ENCODE measurements at regions not wholly inside any gene's neighbourhood (a gene's known extent, or its start where the extent isn't known, plus 50 kb on each side); places are given as distances from the start of the nearest gene placed in this dataset.
"Not testable (repeated sequence)": the region's sequence is repeated elsewhere in the genome, so short reads cannot be mapped to it uniquely, and the experiment has no call there.

- TF ChIP-seq, protein P1, sequence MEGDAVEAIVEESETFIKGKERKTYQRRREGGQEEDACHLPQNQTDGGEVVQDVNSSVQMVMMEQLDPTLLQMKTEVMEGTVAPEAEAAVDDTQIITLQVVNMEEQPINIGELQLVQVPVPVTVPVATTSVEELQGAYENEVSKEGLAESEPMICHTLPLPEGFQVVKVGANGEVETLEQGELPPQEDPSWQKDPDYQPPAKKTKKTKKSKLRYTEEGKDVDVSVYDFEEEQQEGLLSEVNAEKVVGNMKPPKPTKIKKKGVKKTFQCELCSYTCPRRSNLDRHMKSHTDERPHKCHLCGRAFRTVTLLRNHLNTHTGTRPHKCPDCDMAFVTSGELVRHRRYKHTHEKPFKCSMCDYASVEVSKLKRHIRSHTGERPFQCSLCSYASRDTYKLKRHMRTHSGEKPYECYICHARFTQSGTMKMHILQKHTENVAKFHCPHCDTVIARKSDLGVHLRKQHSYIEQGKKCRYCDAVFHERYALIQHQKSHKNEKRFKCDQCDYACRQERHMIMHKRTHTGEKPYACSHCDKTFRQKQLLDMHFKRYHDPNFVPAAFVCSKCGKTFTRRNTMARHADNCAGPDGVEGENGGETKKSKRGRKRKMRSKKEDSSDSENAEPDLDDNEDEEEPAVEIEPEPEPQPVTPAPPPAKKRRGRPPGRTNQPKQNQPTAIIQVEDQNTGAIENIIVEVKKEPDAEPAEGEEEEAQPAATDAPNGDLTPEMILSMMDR (IDR thresholded peaks at IDR 0.05) = no peak
- H3K27ac ChIP-seq = no peak overlapping the region
- ATAC-seq (no peak), DNase-seq (no peak)
- no peaks in the 10 kb centered on the region for H3K9me3 ChIP-seq
- no peaks in the 10 kb centered on the region for H3K27me3 ChIP-seq
- H3K36me3 ChIP-seq = no peaks in the 10 kb centered on the region
- H3K4me3 ChIP-seq = no peak overlapping the region
- intact Hi-C loops (cut with DNase I) = no loop called here
- H3K4me1 ChIP-seq = no peaks in the 10 kb centered on the region
These were observed 161.1 kb downstream of the OR4M2 start for GRCh38 chr15:22241451-22241850.

- H3K9me3 ChIP-seq; intact Hi-C loops (cut with DNase I); H3K36me3 ChIP-seq; H3K27me3 ChIP-seq; H3K4me3 ChIP-seq; H3K27ac ChIP-seq; ATAC-seq; DNase-seq; H3K4me1 ChIP-seq: not testable (repeated sequence)
These were observed 162.0 kb downstream of the OR4M2 start for GRCh38 chr15:22242311-22242710.

DNA sequence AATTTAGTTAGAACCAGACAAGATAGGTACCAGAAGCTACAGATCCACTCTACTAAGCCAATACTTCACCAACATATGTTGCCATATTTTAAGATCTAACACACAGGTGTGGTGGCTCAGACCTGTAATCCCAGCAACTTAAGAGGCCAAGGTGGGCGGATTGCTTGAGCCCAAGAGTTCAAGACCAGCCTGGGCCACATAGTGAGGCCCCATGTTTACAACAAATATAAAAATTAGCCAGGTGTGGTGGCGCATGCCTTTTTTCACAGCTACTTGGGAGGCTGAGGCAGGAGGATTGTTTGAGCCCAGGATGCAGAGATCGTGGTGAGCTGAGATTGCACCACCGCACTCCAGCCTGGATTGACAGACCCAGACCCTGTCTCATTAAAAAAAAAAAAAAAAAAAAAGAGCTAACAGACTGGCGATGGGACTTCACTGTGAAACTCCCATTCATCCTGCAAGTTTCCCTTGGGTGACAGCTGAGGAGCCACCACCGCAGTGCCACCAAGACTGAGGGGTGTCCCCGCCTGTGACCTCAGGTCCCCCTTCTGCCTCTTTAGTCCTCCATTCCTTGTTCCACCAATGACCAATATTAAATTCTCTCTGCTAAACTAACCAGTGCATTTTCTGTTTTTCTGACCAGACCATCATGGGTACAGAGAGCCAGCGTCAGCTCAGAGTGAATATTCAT lies 163.3 kb downstream of the OR4M2 start:
- no peak for ATAC-seq
- no peak overlapping the region for H3K4me3 ChIP-seq
- no peak overlapping the region for H3K27ac ChIP-seq
- no peaks in the 10 kb centered on the region for H3K27me3 ChIP-seq
- H3K4me1 ChIP-seq = no peaks in the 10 kb centered on the region
- H3K36me3 ChIP-seq = no peaks in the 10 kb centered on the region
- TF ChIP-seq, protein P1 (IDR thresholded peaks at IDR 0.05) = no peak
- no peak for DNase-seq
- no peaks in the 10 kb centered on the region for H3K9me3 ChIP-seq
- intact Hi-C loops (cut with DNase I) = no loop called here

GRCh38 chr15:22249511-22249910 lies 169.2 kb downstream of the OR4M2 start:
- H3K9me3 ChIP-seq; DNase-seq; H3K27me3 ChIP-seq; H3K36me3 ChIP-seq; H3K27ac ChIP-seq; intact Hi-C loops (cut with DNase I); H3K4me3 ChIP-seq; ATAC-seq: not testable (repeated sequence)
- peaks cover 0 to 12% of the 10 kb centered on the region in 2 donors for H3K4me1 ChIP-seq

GRCh38 chr15:22250501-22251290 lies 170.4 kb downstream of the OR4M2 start:
- peaks cover 0 to 13% of the 10 kb centered on the region in 2 donors for H3K4me1 ChIP-seq
- H3K36me3 ChIP-seq; ATAC-seq; DNase-seq; H3K27ac ChIP-seq; H3K4me3 ChIP-seq; H3K9me3 ChIP-seq; H3K27me3 ChIP-seq; intact Hi-C loops (cut with DNase I): not testable (repeated sequence)

DNA sequence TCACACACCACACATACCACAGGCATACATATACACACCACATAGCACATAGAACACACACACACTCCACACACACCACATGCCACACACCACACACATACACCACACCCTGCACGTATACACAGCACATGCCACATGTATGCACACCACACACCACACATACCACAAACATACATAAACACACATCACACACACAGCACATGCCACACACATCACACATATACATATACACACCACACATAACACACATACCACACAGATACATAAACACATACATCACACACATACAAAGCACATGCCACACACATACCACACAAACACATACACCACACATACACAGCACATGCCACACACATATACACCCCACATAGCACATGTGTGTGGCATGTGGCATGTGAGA lies 171.1 kb downstream of the OR4M2 start:
- TF ChIP-seq, protein P1 (IDR thresholded peaks at IDR 0.05) = no peak
- DNase-seq = no peak
- Histone ChIP-seq H3K4me3 (no peak overlapping the region), H3K4me1 (peaks cover 0 to 13% of the 10 kb centered on the region in 2 donors), H3K36me3 (no peaks in the 10 kb centered on the region), H3K27me3 (peaks cover 0 to 8% of the 10 kb centered on the region in 2 donors), H3K27ac (no peak overlapping the region), H3K9me3 (no peaks in the 10 kb centered on the region)
- no peak for ATAC-seq
- intact Hi-C loops (cut with DNase I) = no loop called here

DNA sequence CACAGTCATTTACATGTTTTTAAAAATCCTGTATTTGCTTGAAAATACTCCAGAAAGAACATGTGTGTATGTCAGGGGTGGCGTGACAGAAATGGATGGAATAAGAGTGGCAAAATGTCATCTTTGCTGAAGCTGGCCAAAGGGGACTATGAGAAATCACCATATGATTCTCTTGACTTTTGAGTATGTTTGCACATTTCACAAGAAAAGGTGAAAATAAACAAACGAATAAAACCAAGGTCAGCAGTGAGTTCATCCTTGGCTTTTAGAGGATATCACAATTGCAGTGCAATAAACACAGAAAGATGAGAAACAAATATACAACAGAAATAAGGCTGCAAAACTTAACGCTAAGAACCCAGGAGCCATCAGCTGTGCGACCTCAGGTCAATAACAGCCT lies 171.7 kb downstream of the OR4M2 start:
- H3K4me3 ChIP-seq; ATAC-seq; H3K9me3 ChIP-seq; intact Hi-C loops (cut with DNase I); DNase-seq; H3K36me3 ChIP-seq; H3K27ac ChIP-seq: not testable (repeated sequence)
- Histone ChIP-seq H3K4me1 (peaks cover 0 to 13% of the 10 kb centered on the region in 2 donors), H3K27me3 (peaks cover 0 to 15% of the 10 kb centered on the region in 2 donors)

DNA sequence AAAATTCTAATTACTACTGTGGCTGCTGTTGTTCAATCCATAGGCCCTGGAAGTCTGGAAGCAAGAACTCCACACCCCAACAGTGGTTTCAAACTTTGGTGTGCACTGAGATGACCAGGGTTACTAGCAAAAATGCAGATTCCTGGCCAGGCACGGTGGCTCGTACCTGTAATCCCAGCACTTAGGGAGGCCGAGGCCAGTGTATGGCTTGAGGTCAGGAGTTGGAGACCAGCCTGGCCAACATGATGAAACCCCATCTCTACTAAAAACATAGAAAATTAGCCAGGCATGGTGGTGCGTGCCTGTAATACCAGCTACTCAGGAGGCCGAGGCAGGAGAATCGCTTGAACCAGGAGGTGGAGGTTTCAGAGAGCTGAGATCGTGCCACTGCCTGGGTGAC lies 172.2 kb downstream of the OR4M2 start:
- H3K9me3 ChIP-seq; H3K27ac ChIP-seq; H3K4me3 ChIP-seq; H3K36me3 ChIP-seq; intact Hi-C loops (cut with DNase I); ATAC-seq; DNase-seq: not testable (repeated sequence)
- Histone ChIP-seq H3K4me1 (peaks cover 0 to 13% of the 10 kb centered on the region in 2 donors), H3K27me3 (peaks cover 0 to 19% of the 10 kb centered on the region in 2 donors)

- DNase-seq; H3K27ac ChIP-seq; H3K9me3 ChIP-seq; H3K36me3 ChIP-seq; H3K4me3 ChIP-seq; ATAC-seq; intact Hi-C loops (cut with DNase I): not testable (repeated sequence)
- Histone ChIP-seq H3K4me1 (peaks cover 0 to 13% of the 10 kb centered on the region in 2 donors), H3K27me3 (peaks cover 0 to 20% of the 10 kb centered on the region in 2 donors)
These were observed 172.8 kb downstream of the OR4M2 start for GRCh38 chr15:22253002-22253675.

Data from left lung (tissue), 4 donors.